ENCODE measurements at regions not wholly inside any gene's neighbourhood (a gene's known extent, or its start where the extent isn't known, plus 50 kb on each side); places are given as distances from the start of the nearest gene placed in this dataset.
A peak's percentile ranks its signal among the peaks of the same experiment; 100 is the strongest.

- no peak for DNase-seq (ENCODE audit: low read depth)
- no peak for TF ChIP-seq CTCF (conservative IDR thresholded peaks at IDR 0.05; ENCODE audit: low read length)
Observed at GRCh38 chr1:199901341-199901740, 126.2 kb upstream of the NR5A2 start.

GRCh38 chr1:199907361-199907760, 120.1 kb upstream of the NR5A2 start:
- no peak for TF ChIP-seq CTCF (conservative IDR thresholded peaks at IDR 0.05; ENCODE audit: low read length)
- no peak for DNase-seq (ENCODE audit: low read depth)

More at GRCh38 chr1:199901341-199901740, 126.2 kb upstream of the NR5A2 start:
- H3K4me3 ChIP-seq (ENCODE audit: low read length) = no peak overlapping the region

GRCh38 chr1:199909137-199909536, 118.4 kb upstream of the NR5A2 start:
- DNase-seq (ENCODE audit: low read depth) = peak; percentile 12
- no peak for TF ChIP-seq CTCF (conservative IDR thresholded peaks at IDR 0.05; ENCODE audit: low read length)
- H3K4me3 ChIP-seq (ENCODE audit: low read length) = no peak overlapping the region

More at GRCh38 chr1:199907361-199907760, 120.1 kb upstream of the NR5A2 start:
- H3K4me3 ChIP-seq (ENCODE audit: low read length) = no peak overlapping the region

GRCh38 chr1:199913318-199913717, 114.2 kb upstream of the NR5A2 start:
- DNase-seq (ENCODE audit: low read depth) = no peak
- TF ChIP-seq CTCF (conservative IDR thresholded peaks at IDR 0.05; ENCODE audit: low read length) = no peak
- no peak overlapping the region for H3K4me3 ChIP-seq (ENCODE audit: low read length)

- no peak overlapping the region for H3K4me3 ChIP-seq (ENCODE audit: low read length)
- DNase-seq (ENCODE audit: low read depth) = no peak
- no peak for TF ChIP-seq CTCF (conservative IDR thresholded peaks at IDR 0.05; ENCODE audit: low read length)
Observed at GRCh38 chr1:199914546-199914945, 113.0 kb upstream of the NR5A2 start.

- no peak for DNase-seq (ENCODE audit: low read depth)
- no peak for TF ChIP-seq CTCF (conservative IDR thresholded peaks at IDR 0.05; ENCODE audit: low read length)
Observed at GRCh38 chr1:199918196-199918769, 109.2 kb upstream of the NR5A2 start.

GRCh38 chr1:199920635-199921034, 106.9 kb upstream of the NR5A2 start:
- TF ChIP-seq CTCF (conservative IDR thresholded peaks at IDR 0.05; ENCODE audit: low read length) = no peak
- no peak overlapping the region for H3K4me3 ChIP-seq (ENCODE audit: low read length)
- DNase-seq (ENCODE audit: low read depth) = no peak

More at GRCh38 chr1:199918196-199918769, 109.2 kb upstream of the NR5A2 start:
- no peak overlapping the region for H3K4me3 ChIP-seq (ENCODE audit: low read length)

Measured in AG10803 (cell line).